ENCODE measurements at regions not wholly inside any gene's neighbourhood (a gene's known extent, or its start where the extent isn't known, plus 50 kb on each side); places are given as distances from the start of the nearest gene placed in this dataset.

DNA sequence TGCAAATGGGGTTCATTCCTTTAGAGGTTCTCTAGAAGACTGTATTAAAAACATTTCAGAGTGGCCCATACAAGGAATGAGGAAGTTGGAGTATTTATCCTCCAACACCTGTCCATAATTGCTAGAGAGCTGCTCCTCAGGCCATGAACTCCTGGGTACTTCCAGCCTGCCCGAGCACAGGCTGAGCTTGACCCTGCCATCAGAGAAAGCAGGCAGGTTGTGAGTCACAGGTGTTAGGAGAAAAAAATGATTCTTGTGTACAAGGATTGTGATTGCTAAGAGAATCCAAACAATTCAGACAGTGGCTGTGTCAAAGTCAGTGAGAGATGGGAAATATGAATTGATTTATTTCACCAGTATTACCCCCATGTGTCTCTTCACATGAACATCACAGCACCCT is 156.8 kb upstream of the GADL1 start:
- Mint-ChIP-seq H3K4me3 (no peak overlapping the region), H3K9me3 (ENCODE audit: low read depth) (peaks cover 9% of the 10 kb centered on the region), H3K36me3 (peaks cover 3% of the 10 kb centered on the region), H3K4me1 (ENCODE audit: low read depth) (no peaks in the 10 kb centered on the region), H3K27me3 (no peaks in the 10 kb centered on the region), H3K27ac (no peak overlapping the region)

DNA sequence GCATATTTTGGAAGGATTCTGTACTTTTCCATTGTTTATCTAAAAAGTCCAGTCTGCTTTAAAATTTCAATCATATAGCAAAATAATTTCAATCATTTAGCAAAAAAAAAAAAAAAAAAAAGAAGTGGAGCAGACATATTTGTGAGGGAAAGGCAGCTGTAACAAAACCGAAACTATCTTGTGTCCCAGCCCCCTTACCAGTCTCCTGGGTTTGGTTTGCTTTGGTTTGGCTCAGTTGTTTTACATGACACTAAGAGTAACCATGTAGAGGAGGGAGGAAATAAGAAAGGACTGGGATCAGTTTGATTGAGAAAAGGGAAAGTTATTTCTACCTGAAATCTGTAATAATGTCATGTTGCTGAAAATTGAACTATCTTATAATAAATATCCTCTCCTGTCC is 158.8 kb upstream of the GADL1 start:
- Mint-ChIP-seq H3K9me3 (ENCODE audit: low read depth) (peaks cover 9% of the 10 kb centered on the region), H3K4me1 (ENCODE audit: low read depth) (no peaks in the 10 kb centered on the region), H3K27me3 (no peaks in the 10 kb centered on the region), H3K4me3 (no peak overlapping the region), H3K27ac (no peak overlapping the region), H3K36me3 (no peaks in the 10 kb centered on the region)

DNA sequence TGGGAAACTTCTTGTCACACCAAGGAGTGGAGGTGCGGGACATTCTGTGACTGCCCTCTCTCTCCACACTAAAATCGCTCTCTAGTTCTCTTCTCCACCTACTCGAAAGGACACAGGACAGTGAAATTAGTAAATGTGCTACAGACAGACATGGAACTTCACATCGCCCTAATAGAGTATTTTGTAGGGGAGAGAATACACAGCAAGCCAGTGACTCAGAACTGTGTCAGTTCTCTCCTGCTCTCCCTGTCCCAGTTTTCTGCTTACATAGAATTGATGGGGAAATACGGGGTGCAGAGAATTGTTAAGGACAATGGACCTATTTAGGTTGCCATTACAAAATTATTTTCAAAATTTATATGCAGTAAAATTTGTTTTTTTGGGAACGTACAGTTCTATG is 159.6 kb upstream of the GADL1 start:
- no peaks in the 10 kb centered on the region for H3K27me3 Mint-ChIP-seq
- peaks cover 13% of the 10 kb centered on the region for H3K9me3 Mint-ChIP-seq (ENCODE audit: low read depth)
- no peaks in the 10 kb centered on the region for H3K36me3 Mint-ChIP-seq
- H3K4me3 Mint-ChIP-seq, result no peak overlapping the region
- H3K4me1 Mint-ChIP-seq (ENCODE audit: low read depth), result no peaks in the 10 kb centered on the region
- H3K27ac Mint-ChIP-seq, result no peak overlapping the region

DNA sequence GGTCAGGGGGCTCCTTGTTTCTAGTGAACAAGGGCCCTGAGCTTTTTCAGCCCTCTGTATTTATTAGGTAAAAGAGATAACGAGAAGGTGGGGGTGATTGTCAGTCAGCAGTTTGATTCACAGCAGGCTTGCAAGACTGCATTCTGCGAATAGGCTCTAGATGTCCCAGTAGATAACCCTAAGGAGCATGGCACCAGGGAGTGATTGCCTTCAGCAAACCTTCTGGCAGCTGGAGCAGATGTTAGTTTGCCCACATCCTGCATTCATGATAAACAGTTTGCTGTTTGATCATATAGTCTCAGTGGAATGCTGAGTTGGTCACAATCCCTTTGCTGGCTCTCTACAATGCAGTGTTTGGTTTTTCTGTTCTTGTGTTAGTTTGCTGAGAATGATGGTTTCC is 161.3 kb upstream of the GADL1 start:
- H3K4me1 Mint-ChIP-seq (ENCODE audit: low read depth), result no peaks in the 10 kb centered on the region
- H3K36me3 Mint-ChIP-seq, result peaks cover 5% of the 10 kb centered on the region
- H3K9me3 Mint-ChIP-seq (ENCODE audit: low read depth), result peaks cover 21% of the 10 kb centered on the region
- H3K4me3 Mint-ChIP-seq, result no peak overlapping the region
- H3K27me3 Mint-ChIP-seq, result no peaks in the 10 kb centered on the region
- no peak overlapping the region for H3K27ac Mint-ChIP-seq

DNA sequence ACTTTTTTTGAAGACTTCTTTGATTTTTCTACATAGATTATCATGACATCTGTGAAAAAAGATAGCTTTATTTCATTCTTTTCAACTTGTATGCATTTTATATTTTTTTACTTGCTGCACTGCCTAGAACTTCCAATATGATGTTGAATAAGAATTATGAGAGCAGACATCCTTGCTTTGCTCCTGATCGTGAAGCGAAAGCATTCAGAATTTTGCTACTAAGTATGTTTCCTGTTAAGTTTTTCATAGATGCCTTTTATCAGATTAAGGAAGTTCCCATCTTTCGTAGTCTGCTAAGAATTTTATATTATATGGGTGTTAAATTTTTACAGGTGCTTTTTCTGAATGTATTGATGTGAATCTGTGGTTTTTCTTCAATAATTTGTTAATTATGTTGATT is 163.4 kb upstream of the GADL1 start:
- H3K27me3 Mint-ChIP-seq, result no peaks in the 10 kb centered on the region
- H3K4me1 Mint-ChIP-seq (ENCODE audit: low read depth), result no peaks in the 10 kb centered on the region
- H3K27ac Mint-ChIP-seq, result no peak overlapping the region
- peaks cover 14% of the 10 kb centered on the region for H3K9me3 Mint-ChIP-seq (ENCODE audit: low read depth)
- H3K36me3 Mint-ChIP-seq, result peaks cover 5% of the 10 kb centered on the region
- no peak overlapping the region for H3K4me3 Mint-ChIP-seq

DNA sequence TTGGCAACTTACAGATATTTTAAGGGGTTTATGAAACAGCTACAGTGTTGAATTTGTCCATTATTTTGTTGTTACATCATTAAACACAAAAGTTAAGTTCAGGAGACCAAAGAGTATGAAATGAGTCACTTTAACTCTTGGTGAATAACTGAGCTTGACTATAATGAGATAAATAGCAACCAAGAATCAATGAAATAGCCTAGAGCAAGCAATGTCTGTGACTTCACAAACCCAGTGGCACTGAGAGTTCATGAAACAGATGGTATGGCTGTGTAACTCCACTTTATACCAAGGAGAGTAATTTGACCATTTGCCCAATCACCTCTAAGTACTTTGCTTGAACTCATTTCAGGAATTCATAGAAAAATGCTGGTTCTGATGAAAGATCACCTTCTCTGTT is 169.6 kb upstream of the GADL1 start:
- H3K36me3 Mint-ChIP-seq, result peaks cover 5% of the 10 kb centered on the region
- H3K27ac Mint-ChIP-seq, result no peak overlapping the region
- H3K4me1 Mint-ChIP-seq (ENCODE audit: low read depth), result no peaks in the 10 kb centered on the region
- peaks cover 10% of the 10 kb centered on the region for H3K9me3 Mint-ChIP-seq (ENCODE audit: low read depth)
- no peaks in the 10 kb centered on the region for H3K27me3 Mint-ChIP-seq
- no peak overlapping the region for H3K4me3 Mint-ChIP-seq

DNA sequence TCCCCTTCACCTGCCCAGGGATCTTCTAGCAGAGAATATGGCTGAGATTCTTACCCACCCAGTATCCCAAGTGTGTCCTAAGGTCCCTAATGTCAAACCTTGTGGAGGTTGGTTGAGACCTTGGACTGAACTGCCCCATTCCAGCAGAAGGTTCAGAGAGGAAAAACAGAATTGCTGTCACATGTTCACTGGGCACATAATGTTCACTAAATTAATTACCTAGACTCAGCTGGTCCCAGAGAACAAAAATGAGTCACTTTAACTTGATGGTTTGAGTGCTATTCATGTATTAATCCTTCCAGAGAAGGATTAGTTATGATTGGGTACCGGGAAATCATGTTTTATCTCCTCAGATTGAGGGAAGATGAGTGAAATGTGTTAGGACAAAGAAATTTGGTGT is 171.3 kb upstream of the GADL1 start:
- no peak overlapping the region for H3K4me3 Mint-ChIP-seq
- H3K36me3 Mint-ChIP-seq, result no peaks in the 10 kb centered on the region
- H3K27me3 Mint-ChIP-seq, result no peaks in the 10 kb centered on the region
- no peaks in the 10 kb centered on the region for H3K4me1 Mint-ChIP-seq (ENCODE audit: low read depth)
- no peak overlapping the region for H3K27ac Mint-ChIP-seq
- H3K9me3 Mint-ChIP-seq (ENCODE audit: low read depth), result peaks cover 1% of the 10 kb centered on the region

DNA sequence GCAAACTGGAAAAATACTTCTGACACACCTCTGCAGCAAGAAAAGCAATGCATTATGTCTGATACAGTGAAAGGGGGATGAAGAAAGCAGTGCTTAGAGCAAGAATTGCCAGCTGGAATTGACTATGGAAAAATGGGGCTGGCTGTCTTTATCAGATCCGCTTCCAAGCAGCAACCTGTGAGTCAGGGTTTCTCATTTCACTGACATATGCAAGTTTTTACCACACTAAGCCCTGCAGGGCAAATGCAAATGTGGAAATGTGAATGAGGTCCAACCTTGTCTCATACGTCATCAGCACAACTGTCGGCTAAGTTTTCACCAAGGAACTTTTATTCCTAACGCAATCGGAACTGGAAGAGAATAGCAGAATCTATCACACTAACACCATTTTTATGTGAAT is 172.5 kb upstream of the GADL1 start:
- no peak overlapping the region for H3K4me3 Mint-ChIP-seq
- H3K4me1 Mint-ChIP-seq (ENCODE audit: low read depth), result no peaks in the 10 kb centered on the region
- peaks cover 8% of the 10 kb centered on the region for H3K9me3 Mint-ChIP-seq (ENCODE audit: low read depth)

DNA sequence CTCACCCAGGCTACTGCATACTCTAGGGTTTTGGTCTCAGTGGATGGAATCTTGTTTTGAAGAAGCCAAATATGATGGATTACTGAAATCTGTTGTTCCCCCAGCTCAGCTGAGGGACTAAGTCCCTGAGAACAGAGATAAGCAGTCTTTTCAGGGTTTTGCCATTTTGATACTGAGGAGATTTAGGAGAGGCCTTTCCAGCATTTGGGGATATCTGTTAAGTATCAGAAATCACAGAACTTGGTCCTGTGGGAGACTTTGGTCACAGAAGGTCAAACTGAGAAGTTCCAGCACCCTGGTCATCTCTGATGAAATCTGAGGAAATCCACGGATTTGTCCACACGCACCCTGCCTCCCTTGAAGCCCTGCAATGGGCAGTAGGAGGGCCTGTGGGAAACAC is 181.0 kb upstream of the GADL1 start:
- Mint-ChIP-seq H3K9me3 (ENCODE audit: low read depth) (peaks cover 13% of the 10 kb centered on the region), H3K36me3 (peaks cover 9% of the 10 kb centered on the region), H3K27ac (no peak overlapping the region), H3K27me3 (no peaks in the 10 kb centered on the region), H3K4me1 (ENCODE audit: low read depth) (peaks cover 18% of the 10 kb centered on the region), H3K4me3 (no peak overlapping the region)

More for the DNA sequence above, 172.5 kb upstream of the GADL1 start:
- Mint-ChIP-seq H3K27ac (no peak overlapping the region), H3K36me3 (peaks cover 5% of the 10 kb centered on the region), H3K27me3 (no peaks in the 10 kb centered on the region)

DNA sequence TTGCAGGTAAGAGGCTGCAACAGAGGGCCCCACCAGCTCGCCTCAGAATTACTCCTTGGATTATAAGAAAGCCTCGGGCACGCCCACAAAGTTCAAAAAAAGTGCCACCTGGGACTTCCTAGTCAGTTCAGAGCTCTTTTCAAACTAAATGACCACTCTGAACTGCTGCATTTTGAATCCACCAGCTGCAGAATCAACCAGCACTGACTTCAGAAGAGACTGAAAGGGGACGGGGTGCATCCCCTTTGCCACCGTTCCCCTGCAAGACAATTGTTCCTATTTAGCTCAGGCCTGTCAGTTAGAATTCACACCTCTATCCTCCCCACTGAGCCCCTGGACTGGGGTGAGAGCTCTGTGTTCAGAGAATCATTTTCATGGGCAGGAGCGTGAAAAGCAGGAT is 181.4 kb upstream of the GADL1 start:
- H3K9me3 Mint-ChIP-seq (ENCODE audit: low read depth), result peaks cover 13% of the 10 kb centered on the region
- peaks cover 18% of the 10 kb centered on the region for H3K4me1 Mint-ChIP-seq (ENCODE audit: low read depth)
- peaks cover 9% of the 10 kb centered on the region for H3K36me3 Mint-ChIP-seq
- no peak overlapping the region for H3K4me3 Mint-ChIP-seq
- H3K27me3 Mint-ChIP-seq, result no peaks in the 10 kb centered on the region
- no peak overlapping the region for H3K27ac Mint-ChIP-seq

DNA sequence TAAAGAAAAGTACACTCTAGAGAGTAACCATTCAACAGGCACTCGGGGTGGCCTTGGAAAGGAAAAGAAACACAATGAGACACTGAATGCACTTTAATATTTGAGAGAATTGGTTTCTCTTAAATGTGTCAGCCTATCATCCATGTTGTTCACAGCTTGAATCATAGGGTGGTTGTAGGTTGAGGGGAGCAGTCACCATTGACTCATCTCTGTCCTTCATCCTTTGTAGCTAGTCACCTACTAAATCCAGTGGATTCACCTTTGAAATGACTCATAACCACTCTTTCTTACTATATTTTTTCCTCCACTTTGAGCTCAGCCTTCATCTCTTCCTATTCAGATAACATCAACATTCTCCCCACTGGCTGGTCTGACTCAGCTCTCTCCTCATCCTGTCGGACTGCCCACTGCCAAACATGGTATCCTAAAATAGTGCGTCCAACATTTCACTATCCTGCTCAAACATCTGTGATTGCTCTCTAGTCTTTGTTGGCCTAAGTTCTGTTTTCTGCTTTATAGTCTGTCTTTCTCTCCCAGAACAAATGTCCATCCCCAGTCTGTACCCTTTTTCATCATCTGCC is 182.7 kb upstream of the GADL1 start:
- Mint-ChIP-seq H3K27ac (peak overlapping the region; percentile 66), H3K27me3 (no peaks in the 10 kb centered on the region), H3K4me1 (ENCODE audit: low read depth) (peaks cover 18% of the 10 kb centered on the region), H3K9me3 (ENCODE audit: low read depth) (peaks cover 4% of the 10 kb centered on the region), H3K4me3 (no peak overlapping the region), H3K36me3 (peaks cover 2% of the 10 kb centered on the region)

DNA sequence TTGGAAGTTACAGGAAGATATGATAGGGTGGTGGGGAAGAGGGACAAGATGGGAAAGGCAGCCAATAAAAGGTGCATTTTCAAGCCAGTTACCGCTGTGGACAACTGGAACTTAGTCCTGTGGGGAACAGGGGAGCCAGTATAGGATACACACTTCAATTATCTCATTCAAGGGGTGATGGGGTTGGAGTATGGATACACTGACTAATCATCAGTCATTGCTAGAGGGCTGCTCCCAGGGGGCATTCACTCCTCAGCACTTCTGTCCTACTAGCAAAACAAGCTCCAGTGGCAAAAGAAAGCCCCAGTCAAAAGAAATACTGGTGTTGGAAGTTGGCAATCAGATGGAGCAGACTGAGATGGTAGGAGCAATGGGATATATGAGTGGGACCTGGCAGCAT is 183.4 kb upstream of the GADL1 start:
- H3K36me3 Mint-ChIP-seq, result no peaks in the 10 kb centered on the region
- H3K4me3 Mint-ChIP-seq, result no peak overlapping the region
- H3K27ac Mint-ChIP-seq, result no peak overlapping the region
- no peaks in the 10 kb centered on the region for H3K9me3 Mint-ChIP-seq (ENCODE audit: low read depth)
- H3K4me1 Mint-ChIP-seq (ENCODE audit: low read depth), result peaks cover 18% of the 10 kb centered on the region
- H3K27me3 Mint-ChIP-seq, result no peaks in the 10 kb centered on the region

DNA sequence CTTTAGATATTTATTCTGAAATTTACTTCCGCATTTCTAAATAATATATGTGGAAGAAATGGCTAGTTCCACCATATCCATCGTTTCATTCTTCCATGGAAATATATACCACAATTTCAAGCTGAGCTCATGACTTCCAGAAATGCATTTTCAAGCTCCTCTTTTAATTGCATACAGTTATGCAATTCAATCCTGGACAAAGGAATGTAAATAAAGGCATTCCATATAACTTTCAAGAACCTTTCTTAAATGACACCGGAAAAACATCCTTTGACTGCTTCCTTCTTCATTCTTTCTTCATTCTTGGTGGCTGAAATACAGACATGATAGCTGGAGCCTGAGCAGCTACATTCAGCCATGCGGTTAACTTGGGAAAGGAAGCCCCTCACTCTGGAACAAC is 185.2 kb upstream of the GADL1 start:
- Mint-ChIP-seq H3K36me3 (no peaks in the 10 kb centered on the region), H3K4me3 (no peak overlapping the region), H3K9me3 (ENCODE audit: low read depth) (no peaks in the 10 kb centered on the region), H3K27me3 (no peaks in the 10 kb centered on the region), H3K4me1 (ENCODE audit: low read depth) (peaks cover 18% of the 10 kb centered on the region), H3K27ac (no peak overlapping the region)

DNA sequence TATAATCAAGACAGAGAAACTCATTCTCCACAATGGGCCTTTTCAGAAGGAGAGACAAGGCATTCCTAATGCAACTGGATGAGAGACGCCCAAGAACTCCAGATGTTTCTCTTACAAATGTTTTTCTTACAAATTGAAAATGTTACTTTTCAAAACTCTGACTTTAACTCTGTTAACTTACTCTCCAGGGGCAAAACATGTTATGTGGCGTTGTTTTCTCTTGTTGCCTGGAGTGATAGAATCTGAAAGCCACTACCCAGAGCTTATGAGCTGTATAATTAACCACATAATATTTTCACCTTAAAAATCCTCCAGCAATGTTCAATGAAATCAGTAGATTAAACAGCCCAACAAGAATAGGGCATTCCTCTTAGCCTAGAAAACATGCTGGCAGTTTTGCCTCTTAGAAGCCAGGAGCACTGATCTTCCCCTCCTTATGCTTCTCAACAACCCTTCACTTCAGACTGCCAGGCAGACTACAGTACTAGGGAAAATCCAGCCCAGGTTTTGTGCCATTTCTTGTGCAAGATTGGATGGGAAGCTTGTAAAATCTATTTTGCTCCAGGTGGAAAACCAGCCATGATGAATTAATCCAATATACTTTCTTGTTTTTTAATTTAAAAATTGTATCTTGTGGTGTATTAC is 186.7 kb upstream of the GADL1 start:
- Mint-ChIP-seq H3K9me3 (ENCODE audit: low read depth) (no peaks in the 10 kb centered on the region), H3K27me3 (no peaks in the 10 kb centered on the region), H3K4me1 (ENCODE audit: low read depth) (peaks cover 16% of the 10 kb centered on the region), H3K4me3 (no peak overlapping the region), H3K36me3 (no peaks in the 10 kb centered on the region), H3K27ac (no peak overlapping the region)

DNA sequence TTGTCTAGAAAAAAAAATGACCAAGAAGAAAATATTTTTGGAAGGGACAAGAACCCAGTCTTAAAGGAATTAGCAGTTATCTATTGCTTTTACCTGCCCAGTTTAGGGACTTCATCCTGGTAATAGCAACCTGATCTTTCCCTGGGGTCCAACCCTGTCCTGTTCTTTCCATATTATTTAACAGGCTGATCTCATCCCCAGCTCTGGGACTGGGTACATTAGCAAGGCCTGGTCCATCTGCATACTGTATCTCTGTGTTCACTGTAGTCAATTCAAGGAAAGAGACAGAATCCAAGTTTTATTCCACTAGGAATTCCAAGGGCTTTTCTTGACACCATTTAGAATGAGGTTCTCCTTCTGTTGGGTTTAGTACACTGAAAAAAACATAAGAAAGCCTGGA is 191.7 kb upstream of the GADL1 start:
- no peaks in the 10 kb centered on the region for H3K9me3 Mint-ChIP-seq (ENCODE audit: low read depth)
- H3K27ac Mint-ChIP-seq, result no peak overlapping the region
- no peaks in the 10 kb centered on the region for H3K36me3 Mint-ChIP-seq
- no peaks in the 10 kb centered on the region for H3K27me3 Mint-ChIP-seq
- no peaks in the 10 kb centered on the region for H3K4me1 Mint-ChIP-seq (ENCODE audit: low read depth)
- no peak overlapping the region for H3K4me3 Mint-ChIP-seq

DNA sequence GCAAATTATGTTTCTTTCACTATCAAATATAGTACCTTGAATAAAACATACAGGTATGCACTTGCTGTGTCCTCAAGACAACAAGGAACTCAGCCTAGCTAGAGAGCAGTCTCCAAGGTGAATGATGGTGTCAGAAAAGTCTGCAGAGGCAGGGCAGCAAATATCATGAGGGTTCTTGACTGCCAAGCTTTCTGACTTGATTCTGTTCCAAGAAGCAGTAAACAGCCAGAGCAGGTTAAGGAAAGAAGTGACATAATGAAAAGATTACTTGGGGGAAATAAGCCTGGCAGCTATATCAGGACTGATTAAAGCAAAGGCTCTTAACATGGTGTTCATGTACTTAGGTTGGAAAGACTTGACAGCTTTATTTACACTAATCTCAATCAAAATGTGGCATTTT is 192.2 kb upstream of the GADL1 start:
- Mint-ChIP-seq H3K27ac (no peak overlapping the region), H3K4me3 (no peak overlapping the region), H3K9me3 (ENCODE audit: low read depth) (no peaks in the 10 kb centered on the region), H3K36me3 (no peaks in the 10 kb centered on the region), H3K4me1 (ENCODE audit: low read depth) (no peaks in the 10 kb centered on the region), H3K27me3 (no peaks in the 10 kb centered on the region)

Data from activated naive CD8-positive, alpha-beta T cell (primary cell).